Medulla oblongata (tissue), 1 donor: ENCODE measurements at regions not wholly inside any gene's neighbourhood (a gene's known extent, or its start where the extent isn't known, plus 50 kb on each side); places are given as distances from the start of the nearest gene placed in this dataset.
"Not testable (repeated sequence)": the region's sequence is repeated elsewhere in the genome, so short reads cannot be mapped to it uniquely, and the experiment has no call there.

Source experiments
- DNase-seq: peaks from one replicate; pipeline ENCODE4 v3.0.0-alpha.2; 2015; ENCODE audit errors: extremely low spot score

GRCh38 chr4:71081192-71081591 is 87.7 kb downstream of the DCK start:
- DNase-seq: no peak

- no peak for DNase-seq
These were observed 100.3 kb downstream of the DCK start for GRCh38 chr4:71093745-71094144.

GRCh38 chr4:71094201-71094600 is 100.8 kb downstream of the DCK start:
- DNase-seq: no peak

DNA sequence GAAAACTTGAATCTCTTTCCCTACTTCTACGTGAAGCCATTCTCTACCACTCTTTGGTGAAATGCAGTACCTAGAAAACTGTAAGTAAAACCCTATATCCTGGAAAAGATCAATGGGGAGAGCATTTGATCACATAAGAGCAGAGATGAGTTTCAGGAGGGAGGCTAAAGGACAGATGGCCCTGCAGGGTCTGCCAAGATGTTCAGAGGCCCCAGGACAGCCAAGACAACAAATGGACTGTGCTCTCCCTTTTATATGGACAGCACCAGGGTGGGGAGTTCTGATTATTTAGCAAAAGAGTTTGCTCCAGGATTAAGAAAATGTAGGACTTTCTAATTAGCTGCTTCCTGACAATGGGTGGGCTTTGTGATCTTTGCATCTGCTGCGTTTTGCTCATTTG is 101.7 kb downstream of the DCK start:
- DNase-seq: no peak

DNA sequence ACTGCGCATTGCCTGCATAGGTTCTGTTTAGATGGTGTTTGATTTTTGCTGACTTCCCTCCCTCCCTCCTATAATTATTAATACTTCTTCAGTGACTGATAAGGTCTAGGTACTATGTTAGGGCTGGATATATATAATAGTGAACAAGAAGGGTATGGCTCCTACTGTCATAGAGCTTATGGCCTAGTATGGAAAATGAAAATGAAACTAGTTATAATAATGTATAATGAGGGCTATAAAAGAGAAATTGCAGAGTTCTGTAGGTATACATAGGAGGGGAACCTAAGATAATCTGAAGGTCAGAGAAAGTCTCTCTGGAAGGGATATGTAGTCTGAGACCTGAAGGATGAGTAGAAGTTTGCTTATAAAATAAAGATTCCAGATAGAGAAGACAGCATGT is 102.1 kb downstream of the DCK start:
- no peak for DNase-seq

GRCh38 chr4:71107726-71108125 is 114.3 kb downstream of the DCK start:
- no peak for DNase-seq

- DNase-seq: no peak
These were observed 117.0 kb downstream of the DCK start for GRCh38 chr4:71110499-71110898.

DNA sequence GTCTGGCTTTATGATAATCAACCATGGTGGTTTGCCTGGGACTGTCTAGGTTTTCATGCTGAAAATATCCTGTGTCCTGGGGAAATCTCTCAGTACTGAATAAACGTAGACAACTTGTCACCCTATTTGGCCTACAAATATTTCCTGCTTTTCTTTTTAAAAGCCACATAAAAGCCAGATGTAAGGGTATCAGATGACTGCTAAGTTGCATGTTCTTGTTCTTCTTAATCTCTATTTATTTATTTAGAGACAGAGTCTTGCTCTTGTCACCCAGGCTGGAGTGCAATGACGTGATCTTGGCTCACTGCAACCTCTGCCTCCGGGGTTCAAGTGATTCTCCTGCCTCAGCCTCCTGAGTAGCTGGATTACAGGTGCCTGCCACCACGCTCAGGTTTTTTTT is 117.7 kb downstream of the DCK start:
- not testable (repeated sequence) for DNase-seq

DNA sequence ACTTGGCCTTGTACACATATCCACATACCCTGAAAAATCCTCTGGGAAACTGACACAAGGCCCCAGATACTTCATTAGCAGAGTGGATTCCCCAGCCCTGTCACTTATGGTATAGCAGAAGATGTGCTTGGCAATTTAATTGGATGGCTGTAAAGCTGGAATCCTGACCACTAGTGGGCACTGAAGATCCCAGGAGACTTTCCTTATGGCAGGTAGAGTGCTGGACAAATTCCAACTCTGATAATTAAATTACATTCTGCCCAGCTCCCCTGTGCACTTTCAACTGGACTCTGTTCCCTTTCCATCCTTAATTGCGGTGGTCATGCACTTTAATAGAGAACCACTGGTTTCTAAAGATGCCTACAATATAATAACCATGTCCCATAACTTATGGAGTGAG is 119.8 kb downstream of the DCK start:
- DNase-seq: no peak

DNA sequence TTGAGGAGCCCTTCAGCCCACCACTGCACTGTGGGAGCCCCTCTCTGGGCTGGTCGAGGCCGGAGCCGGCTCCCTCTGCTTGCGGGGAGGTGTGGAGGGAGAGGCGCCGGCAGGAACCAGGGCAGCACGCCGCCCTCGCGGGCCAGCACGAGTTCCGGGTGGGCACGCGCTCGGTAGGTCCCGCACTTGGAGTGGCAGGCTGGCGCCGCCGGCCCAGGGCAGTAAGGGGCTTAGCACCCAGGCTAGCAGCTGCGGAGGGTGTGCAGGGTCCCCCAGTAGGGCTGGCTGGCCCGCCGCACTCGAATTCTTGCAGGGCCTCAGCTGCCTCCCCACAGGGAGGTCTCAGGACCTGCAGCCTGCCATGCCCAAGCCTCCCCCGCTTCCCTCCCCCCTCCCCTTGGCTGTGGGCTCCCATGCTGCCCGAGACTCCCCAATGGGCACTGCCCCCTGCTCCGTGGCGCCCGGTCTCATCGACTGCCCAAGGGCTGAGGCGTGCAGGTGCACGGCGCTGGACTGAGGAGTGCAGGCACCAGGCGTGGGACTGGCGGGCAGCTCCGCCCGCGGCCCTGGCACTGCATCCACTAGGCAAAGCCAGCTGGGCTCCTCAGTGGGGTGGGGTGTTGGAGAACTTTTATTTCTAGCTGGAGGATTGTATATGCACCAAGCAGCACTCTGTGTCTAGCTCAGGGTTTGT is 127.5 kb downstream of the DCK start:
- DNase-seq: no peak

DNA sequence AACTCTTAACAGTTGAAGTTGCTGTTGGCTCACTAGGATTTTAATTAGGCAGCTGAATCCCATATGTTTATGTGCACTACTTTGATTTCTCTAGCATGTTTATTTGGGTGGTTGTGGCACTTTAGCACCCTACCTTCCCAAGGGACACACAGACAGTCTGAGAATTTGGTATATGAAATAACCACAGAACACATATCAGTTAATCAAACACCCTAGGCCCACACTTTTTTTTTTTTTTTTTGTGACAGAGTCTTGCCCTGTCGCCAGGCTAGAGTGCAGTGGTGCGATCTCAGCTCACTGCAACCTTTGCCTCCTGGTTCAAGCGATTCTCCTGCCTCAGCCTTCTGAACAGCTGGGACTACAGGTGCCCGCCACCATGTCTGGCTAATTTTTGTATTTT is 130.5 kb downstream of the DCK start:
- DNase-seq: no peak

- no peak for DNase-seq
These were observed 131.7 kb downstream of the DCK start for GRCh38 chr4:71125137-71125536.

DNA sequence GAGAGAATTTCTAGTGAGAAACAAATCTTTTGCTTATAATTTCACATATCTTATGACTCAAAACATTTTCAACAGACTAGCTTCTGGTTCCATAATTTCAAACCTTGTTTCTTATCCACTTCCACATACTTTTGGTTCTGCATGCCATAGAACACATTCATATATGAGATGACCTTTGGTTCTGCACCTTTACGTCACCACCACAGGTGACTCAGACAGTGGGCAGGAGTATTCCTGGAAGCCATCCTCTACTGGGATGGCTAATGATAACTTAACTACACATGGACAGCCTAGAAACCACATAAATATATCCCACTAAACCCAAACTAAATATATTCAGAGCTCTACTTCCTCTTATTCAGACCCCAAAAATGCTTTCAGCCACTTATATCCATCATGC is 133.3 kb downstream of the DCK start:
- DNase-seq: no peak

DNA sequence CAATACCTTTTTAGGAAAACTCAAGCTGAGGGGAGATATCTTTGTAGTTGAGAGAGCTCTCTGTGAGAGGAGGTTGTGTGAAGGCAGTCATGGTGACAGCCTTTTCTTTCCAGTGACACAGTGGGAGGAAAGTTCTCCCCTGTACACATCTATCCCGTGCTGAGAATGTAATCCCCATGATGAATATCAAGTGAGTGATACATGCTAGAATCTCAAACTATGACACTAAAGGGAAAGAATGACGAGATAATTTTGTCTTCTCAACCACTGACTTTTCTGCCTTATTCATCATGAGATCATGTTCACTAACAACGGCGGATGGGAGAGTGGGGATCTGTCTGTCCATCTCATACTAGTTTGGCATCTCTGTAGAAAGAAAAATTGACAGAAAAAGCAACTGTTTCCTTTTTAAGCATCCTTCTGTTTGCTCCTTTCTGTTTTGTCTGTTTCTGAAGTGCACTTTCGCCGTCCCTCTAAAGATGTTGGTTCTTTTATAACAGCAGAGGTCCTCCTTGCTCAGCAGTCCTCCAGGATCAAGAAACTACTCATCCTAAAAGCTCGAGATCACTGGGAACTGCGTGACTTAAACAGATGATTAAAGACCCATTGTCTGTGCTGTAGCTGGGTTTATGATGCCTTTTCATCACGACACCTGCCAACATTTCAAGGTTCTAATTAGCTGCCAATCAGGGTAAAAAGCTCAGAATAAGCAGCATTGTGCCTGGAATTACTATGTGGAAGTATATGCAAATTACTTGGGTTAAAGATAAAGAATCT is 137.6 kb downstream of the DCK start:
- peak; percentile 27 for DNase-seq

DNA sequence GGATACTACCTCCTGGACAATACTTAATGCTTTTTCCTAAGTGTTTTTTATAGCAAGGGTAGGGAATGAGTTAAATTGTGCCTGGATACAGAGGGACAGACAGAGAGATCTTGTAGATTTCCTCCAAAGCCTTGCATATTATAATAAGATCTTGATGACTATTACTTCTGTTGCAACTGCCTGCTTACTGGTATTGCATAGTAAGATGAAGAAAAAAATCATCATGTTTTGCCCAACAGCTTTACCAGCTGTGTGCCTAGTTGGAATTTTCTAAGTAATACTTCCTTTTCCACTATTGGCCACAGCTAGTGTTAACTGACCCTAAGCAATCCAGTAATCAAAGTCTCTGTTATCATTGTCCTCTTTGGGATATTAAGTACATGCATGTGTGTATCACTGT is 139.0 kb downstream of the DCK start:
- no peak for DNase-seq

DNA sequence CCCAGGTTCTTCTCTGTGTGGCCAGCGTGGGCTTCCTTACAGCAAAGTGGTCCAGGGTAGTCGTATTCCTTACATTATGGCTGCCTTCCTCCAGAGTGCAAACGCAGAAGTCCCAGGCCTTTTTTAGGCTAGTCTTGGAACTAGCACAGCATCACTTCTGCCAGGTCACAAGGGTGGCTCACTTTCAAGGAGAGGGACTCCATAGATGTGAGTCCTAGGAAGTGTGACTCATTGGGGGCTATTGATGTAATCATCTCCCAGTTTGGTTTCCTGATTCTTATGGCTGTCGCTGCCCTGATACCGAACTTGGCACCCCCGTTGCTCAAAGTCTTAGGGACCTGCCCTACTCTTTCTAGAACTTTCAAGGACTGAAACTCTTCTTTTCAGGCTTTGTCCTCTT is 140.0 kb downstream of the DCK start:
- no peak for DNase-seq

- no peak for DNase-seq
These were observed 142.6 kb downstream of the DCK start for GRCh38 chr4:71136071-71136470.

- no peak for DNase-seq
These were observed 144.7 kb downstream of the DCK start for GRCh38 chr4:71138007-71138615.

DNA sequence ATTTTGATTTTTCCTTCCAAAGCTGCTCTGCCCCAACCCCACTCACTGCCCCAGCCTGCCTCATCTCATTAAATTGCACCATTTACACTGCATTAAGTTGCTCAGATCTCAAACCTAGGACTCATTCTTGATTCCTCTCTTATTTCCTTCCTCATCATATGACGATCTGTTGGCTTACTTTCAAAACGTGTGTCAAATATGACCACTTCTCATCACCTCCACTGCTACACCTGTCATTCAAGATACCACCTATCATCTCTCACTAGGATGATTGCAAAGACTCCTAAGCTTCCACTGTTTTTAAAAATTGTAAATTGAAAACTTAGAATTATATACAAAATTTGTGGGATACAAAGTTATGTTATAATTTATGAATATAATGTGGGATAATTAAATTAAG is 147.1 kb downstream of the DCK start:
- no peak for DNase-seq

GRCh38 chr4:71141125-71141524 is 147.7 kb downstream of the DCK start:
- no peak for DNase-seq

GRCh38 chr4:71147261-71147660 is 153.8 kb downstream of the DCK start:
- no peak for DNase-seq

- DNase-seq: no peak
These were observed 155.1 kb downstream of the DCK start for GRCh38 chr4:71148545-71148944.

- no peak for DNase-seq
These were observed 157.6 kb downstream of the DCK start for GRCh38 chr4:71151054-71151453.
